SH-SY5Y (cell line): ENCODE measurements at regions not wholly inside any gene's neighbourhood (a gene's known extent, or its start where the extent isn't known, plus 50 kb on each side); places are given as distances from the start of the nearest gene placed in this dataset.

ENCODE experiments used
- GATA2 ChIP-seq: IDR thresholded peaks from 2 replicates; pipeline ENCODE4 v1.6.1; 2011; ENCODE audit warnings: mild to moderate bottlenecking, low read depth, low read length
- GATA3 ChIP-seq: IDR thresholded peaks from 2 replicates; pipeline ENCODE4 v1.6.1; 2011; ENCODE audit warnings: low read depth, mild to moderate bottlenecking, low read length, moderate library complexity

DNA sequence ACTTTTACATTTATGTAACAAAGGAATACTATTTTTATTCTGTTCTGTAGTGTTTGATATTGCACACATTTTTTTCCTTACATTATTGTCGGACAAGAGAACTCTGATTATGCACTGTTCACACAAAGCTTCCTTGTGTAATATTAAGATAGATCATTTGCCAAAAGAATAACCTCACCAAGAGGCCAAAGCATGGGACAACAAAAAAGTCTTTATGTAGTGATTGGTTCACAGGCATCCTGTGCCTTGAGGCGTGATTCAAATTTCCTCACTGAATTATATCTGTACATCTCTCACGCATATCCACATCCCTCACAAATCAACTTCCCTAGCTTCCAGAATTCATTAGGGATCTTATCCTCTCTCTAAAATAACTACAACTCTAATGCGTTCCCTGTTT is 642.7 kb downstream of the NR4A2 start:
- TF ChIP-seq GATA3 (no peak), GATA2 (no peak)
